Colonic mucosa (tissue), 4 donors: ENCODE measurements at regions not wholly inside any gene's neighbourhood (a gene's known extent, or its start where the extent isn't known, plus 50 kb on each side); places are given as distances from the start of the nearest gene placed in this dataset.

ENCODE experiments used
- DNase-seq: peaks from one replicate; pipeline ENCODE4 v3.0.0-alpha.2; 2020
- H3K27ac ChIP-seq: fragments of 200-600 bp; one replicate; pipeline ENCODE4 v1.8.0; 2021
- H3K27me3 ChIP-seq: fragments of 200-600 bp; one replicate; pipeline ENCODE4 v1.8.0; 2021
- H3K36me3 ChIP-seq: fragments of 200-600 bp; one replicate; pipeline ENCODE4 v1.8.0; 2021
- H3K4me1 ChIP-seq: fragments of 200-600 bp; one replicate; pipeline ENCODE4 v1.8.0; 2021; ENCODE audit warnings: mild to moderate bottlenecking
- H3K4me3 ChIP-seq: fragments of 200-600 bp; one replicate; pipeline ENCODE4 v1.8.0; 2021
- H3K9ac ChIP-seq, 2 donors: one replicate each; pipeline ENCODE4 v1.7.0; 2013; ENCODE audit warnings: control low read depth in 2 of 2, low read depth in 2 of 2, low read length in 2 of 2
- H3K9me3 ChIP-seq: fragments of 200-600 bp; one replicate; pipeline ENCODE4 v1.8.0; 2021
- intact Hi-C: fragments of 100-400 bp; cut with DNase I; formaldehyde crosslinking; loops from one replicate; pipeline ENCODE4 v1.14.1; 2022
- TF ChIP-seq, protein P1 (sequence below): fragments of 200-600 bp; IDR thresholded peaks from one replicate; pipeline ENCODE4 v1.8.0; 2022; ENCODE audit warnings: antibody characterized with exemption, mild to moderate bottlenecking
- donor health status: healthy.
- donor health status: DM: no; HTN: no; CAD: no.
- donor health status: DM: no; HTN: no; CAD: no.

- TF ChIP-seq, protein P1, sequence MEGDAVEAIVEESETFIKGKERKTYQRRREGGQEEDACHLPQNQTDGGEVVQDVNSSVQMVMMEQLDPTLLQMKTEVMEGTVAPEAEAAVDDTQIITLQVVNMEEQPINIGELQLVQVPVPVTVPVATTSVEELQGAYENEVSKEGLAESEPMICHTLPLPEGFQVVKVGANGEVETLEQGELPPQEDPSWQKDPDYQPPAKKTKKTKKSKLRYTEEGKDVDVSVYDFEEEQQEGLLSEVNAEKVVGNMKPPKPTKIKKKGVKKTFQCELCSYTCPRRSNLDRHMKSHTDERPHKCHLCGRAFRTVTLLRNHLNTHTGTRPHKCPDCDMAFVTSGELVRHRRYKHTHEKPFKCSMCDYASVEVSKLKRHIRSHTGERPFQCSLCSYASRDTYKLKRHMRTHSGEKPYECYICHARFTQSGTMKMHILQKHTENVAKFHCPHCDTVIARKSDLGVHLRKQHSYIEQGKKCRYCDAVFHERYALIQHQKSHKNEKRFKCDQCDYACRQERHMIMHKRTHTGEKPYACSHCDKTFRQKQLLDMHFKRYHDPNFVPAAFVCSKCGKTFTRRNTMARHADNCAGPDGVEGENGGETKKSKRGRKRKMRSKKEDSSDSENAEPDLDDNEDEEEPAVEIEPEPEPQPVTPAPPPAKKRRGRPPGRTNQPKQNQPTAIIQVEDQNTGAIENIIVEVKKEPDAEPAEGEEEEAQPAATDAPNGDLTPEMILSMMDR = no peak
- Histone ChIP-seq H3K4me1 (no peaks in the 10 kb centered on the region), H3K4me3 (no peak overlapping the region), H3K9ac (no peak overlapping the region), H3K27me3 (no peaks in the 10 kb centered on the region), H3K36me3 (no peaks in the 10 kb centered on the region), H3K9me3 (no peaks in the 10 kb centered on the region), H3K27ac (no peak overlapping the region)
- no peak for DNase-seq
- intact Hi-C loops = no loop called here
Measured at GRCh38 chr6:152904678-152905077, 78.2 kb downstream of the FBXO5 start.

DNA sequence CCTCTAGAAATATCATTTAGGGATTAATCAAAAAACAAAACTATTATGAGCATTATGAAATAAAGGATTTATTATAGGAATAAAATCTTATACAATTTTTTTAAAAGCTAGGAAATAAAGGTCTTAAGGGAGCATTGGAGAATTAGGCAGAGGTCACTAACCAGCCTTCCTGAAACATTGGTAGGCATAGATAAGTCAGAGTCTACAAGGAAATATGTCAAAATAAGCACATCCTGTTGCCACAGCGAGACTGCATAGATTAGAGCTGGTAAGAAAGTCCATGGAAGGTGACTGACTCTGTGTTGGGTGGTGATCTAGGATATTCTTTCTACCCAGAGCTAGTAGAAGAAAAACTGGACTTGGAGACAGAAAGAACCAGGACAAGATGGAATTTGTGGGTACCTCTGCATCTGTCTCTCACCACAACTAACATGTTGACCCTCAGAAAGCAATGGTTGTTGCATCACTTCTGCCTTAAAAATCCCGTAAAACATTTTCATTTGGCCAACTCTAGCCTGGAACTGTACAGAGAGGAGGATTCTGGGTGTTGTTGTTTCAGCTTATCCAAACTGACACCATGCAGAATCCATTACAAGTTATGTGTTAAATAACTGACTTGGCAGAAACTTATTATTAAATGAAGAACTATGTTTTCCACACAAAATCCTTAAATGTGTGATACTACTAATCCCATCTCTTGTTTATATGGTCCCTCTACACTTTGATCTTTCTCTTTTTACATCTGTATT lies 77.1 kb downstream of the FBXO5 start:
- Histone ChIP-seq H3K36me3 (no peaks in the 10 kb centered on the region), H3K4me3 (no peak overlapping the region), H3K27ac (no peak overlapping the region), H3K27me3 (no peaks in the 10 kb centered on the region), H3K9ac (no peak overlapping the region), H3K4me1 (no peaks in the 10 kb centered on the region), H3K9me3 (no peaks in the 10 kb centered on the region)
- TF ChIP-seq, protein P1 = no peak
- no peak for DNase-seq
- intact Hi-C loops = no loop called here

- no peak for DNase-seq
- H3K36me3 ChIP-seq = no peaks in the 10 kb centered on the region
- no peak overlapping the region for H3K9ac ChIP-seq
- no peaks in the 10 kb centered on the region for H3K4me1 ChIP-seq
- intact Hi-C loops = no loop called here
- H3K9me3 ChIP-seq = no peaks in the 10 kb centered on the region
- H3K27me3 ChIP-seq = no peaks in the 10 kb centered on the region
- TF ChIP-seq, protein P1 = no peak
- H3K27ac ChIP-seq = no peak overlapping the region
- H3K4me3 ChIP-seq = no peak overlapping the region
Measured at GRCh38 chr6:152909241-152909640, 73.6 kb downstream of the FBXO5 start.

GRCh38 chr6:152916035-152916434 lies 66.8 kb downstream of the FBXO5 start:
- H3K4me3 ChIP-seq = no peak overlapping the region
- intact Hi-C loops = no loop called here
- H3K9me3 ChIP-seq = no peaks in the 10 kb centered on the region
- no peak for DNase-seq
- H3K27me3 ChIP-seq = no peaks in the 10 kb centered on the region
- TF ChIP-seq, protein P1 = no peak
- H3K4me1 ChIP-seq = no peaks in the 10 kb centered on the region
- no peak overlapping the region for H3K27ac ChIP-seq
- H3K9ac ChIP-seq = no peak overlapping the region
- no peaks in the 10 kb centered on the region for H3K36me3 ChIP-seq

- Histone ChIP-seq H3K9me3 (no peaks in the 10 kb centered on the region), H3K9ac (no peak overlapping the region), H3K36me3 (no peaks in the 10 kb centered on the region), H3K27ac (no peak overlapping the region), H3K27me3 (no peaks in the 10 kb centered on the region), H3K4me1 (no peaks in the 10 kb centered on the region), H3K4me3 (no peak overlapping the region)
- TF ChIP-seq, protein P1 = no peak
- DNase-seq = no peak
- intact Hi-C loops = no loop called here
Measured at GRCh38 chr6:152918991-152919390, 63.9 kb downstream of the FBXO5 start.
